HL-60 (cell line): ENCODE measurements at regions not wholly inside any gene's neighbourhood (a gene's known extent, or its start where the extent isn't known, plus 50 kb on each side); places are given as distances from the start of the nearest gene placed in this dataset.

Experiments
- DNase-seq, 2 experiments: peaks; one replicate each; pipeline ENCODE4 v3.0.0-alpha.2; 2010 to 2020; ENCODE audit warnings: low read depth in 1 of 2, low spot score in 1 of 2
- H3K27ac ChIP-seq: fragments of 250-450 bp; sonication (Bioruptor Pico); replicated peaks from 2 replicates; pipeline ENCODE4 v1.5.1; 2020; ENCODE audit warnings: mild to moderate bottlenecking, moderate library complexity
- H3K27me3 ChIP-seq: fragments of 250-450 bp; sonication (Bioruptor Pico); 2 replicates; pipeline ENCODE4 v1.5.1; 2021; ENCODE audit warnings: mild to moderate bottlenecking, moderate library complexity; ENCODE audit not compliant: insufficient read depth, poor library complexity, severe bottlenecking
- H3K4me3 ChIP-seq: replicated peaks from 2 replicates; pipeline ENCODE4 v1.5.1; 2011; ENCODE audit warnings: mild to moderate bottlenecking, control low read depth, low read length; ENCODE audit not compliant: insufficient read depth
- GABPA ChIP-seq: IDR thresholded peaks from 2 replicates; pipeline ENCODE4 v1.6.1; 2012; ENCODE audit warnings: low read depth
- POLR2AphosphoS5 ChIP-seq: IDR thresholded peaks from 2 replicates; pipeline ENCODE4 v1.6.1; 2012; ENCODE audit warnings: low read depth
- SPI1 ChIP-seq: IDR thresholded peaks from 2 replicates; pipeline ENCODE4 v1.6.1; 2012; ENCODE audit warnings: low read depth, mild to moderate bottlenecking, borderline replicate concordance
- TF ChIP-seq, protein P1 (sequence below): IDR thresholded peaks from 2 replicates; pipeline ENCODE4 v1.6.1; 2012; ENCODE audit warnings: low read depth; ENCODE audit not compliant: insufficient replicate concordance
- TF ChIP-seq, protein P2 (sequence below): IDR thresholded peaks from one replicate; pipeline ENCODE4 v1.5.1; 2011; ENCODE audit warnings: low read length, control low read depth, inconsistent platforms; ENCODE audit not compliant: insufficient read depth

GRCh38 chr6:67567842-67568241 lies 1067.2 kb upstream of the ADGRB3 start:
- no peak for TF ChIP-seq POLR2AphosphoS5
- no peak for TF ChIP-seq GABPA
- TF ChIP-seq SPI1, result no peak
- TF ChIP-seq, protein P1, sequence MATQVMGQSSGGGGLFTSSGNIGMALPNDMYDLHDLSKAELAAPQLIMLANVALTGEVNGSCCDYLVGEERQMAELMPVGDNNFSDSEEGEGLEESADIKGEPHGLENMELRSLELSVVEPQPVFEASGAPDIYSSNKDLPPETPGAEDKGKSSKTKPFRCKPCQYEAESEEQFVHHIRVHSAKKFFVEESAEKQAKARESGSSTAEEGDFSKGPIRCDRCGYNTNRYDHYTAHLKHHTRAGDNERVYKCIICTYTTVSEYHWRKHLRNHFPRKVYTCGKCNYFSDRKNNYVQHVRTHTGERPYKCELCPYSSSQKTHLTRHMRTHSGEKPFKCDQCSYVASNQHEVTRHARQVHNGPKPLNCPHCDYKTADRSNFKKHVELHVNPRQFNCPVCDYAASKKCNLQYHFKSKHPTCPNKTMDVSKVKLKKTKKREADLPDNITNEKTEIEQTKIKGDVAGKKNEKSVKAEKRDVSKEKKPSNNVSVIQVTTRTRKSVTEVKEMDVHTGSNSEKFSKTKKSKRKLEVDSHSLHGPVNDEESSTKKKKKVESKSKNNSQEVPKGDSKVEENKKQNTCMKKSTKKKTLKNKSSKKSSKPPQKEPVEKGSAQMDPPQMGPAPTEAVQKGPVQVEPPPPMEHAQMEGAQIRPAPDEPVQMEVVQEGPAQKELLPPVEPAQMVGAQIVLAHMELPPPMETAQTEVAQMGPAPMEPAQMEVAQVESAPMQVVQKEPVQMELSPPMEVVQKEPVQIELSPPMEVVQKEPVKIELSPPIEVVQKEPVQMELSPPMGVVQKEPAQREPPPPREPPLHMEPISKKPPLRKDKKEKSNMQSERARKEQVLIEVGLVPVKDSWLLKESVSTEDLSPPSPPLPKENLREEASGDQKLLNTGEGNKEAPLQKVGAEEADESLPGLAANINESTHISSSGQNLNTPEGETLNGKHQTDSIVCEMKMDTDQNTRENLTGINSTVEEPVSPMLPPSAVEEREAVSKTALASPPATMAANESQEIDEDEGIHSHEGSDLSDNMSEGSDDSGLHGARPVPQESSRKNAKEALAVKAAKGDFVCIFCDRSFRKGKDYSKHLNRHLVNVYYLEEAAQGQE, result no peak
- TF ChIP-seq, protein P2, sequence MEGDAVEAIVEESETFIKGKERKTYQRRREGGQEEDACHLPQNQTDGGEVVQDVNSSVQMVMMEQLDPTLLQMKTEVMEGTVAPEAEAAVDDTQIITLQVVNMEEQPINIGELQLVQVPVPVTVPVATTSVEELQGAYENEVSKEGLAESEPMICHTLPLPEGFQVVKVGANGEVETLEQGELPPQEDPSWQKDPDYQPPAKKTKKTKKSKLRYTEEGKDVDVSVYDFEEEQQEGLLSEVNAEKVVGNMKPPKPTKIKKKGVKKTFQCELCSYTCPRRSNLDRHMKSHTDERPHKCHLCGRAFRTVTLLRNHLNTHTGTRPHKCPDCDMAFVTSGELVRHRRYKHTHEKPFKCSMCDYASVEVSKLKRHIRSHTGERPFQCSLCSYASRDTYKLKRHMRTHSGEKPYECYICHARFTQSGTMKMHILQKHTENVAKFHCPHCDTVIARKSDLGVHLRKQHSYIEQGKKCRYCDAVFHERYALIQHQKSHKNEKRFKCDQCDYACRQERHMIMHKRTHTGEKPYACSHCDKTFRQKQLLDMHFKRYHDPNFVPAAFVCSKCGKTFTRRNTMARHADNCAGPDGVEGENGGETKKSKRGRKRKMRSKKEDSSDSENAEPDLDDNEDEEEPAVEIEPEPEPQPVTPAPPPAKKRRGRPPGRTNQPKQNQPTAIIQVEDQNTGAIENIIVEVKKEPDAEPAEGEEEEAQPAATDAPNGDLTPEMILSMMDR, result no peak
- H3K4me3 ChIP-seq, result no peak overlapping the region
- no peaks in the 10 kb centered on the region for H3K27me3 ChIP-seq
- H3K27ac ChIP-seq, result no peak overlapping the region
- DNase-seq, result no peak

DNA sequence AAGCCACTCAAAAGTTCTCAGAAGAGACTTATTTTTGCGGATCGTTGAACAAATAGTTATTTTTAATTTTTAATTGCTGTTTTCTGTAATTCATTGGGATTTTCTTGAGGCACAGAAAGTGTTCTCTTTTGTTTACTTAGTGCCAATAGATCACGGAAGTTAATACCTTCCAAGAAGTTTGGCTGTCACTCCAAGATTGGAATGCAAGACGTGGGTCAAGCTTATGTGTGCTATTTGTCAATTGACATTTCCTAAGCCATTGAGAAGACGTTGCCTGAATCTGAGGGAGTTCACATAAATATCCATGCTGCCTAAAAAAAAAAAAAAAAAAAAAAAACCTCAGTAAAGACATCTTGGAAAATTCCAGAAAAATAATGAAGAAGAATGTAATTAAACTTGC lies 1071.4 kb upstream of the ADGRB3 start:
- Histone ChIP-seq H3K27me3 (no peaks in the 10 kb centered on the region), H3K4me3 (no peak overlapping the region), H3K27ac (no peak overlapping the region)
- DNase-seq, result no peak
- TF ChIP-seq POLR2AphosphoS5 (no peak), SPI1 (no peak), GABPA (no peak)
- TF ChIP-seq, protein P2, result no peak
- TF ChIP-seq, protein P1, result no peak

- no peak for DNase-seq
- Histone ChIP-seq H3K27ac (no peak overlapping the region), H3K4me3 (no peak overlapping the region), H3K27me3 (no peaks in the 10 kb centered on the region)
- TF ChIP-seq POLR2AphosphoS5, result no peak
- no peak for TF ChIP-seq SPI1
- no peak for TF ChIP-seq GABPA
- TF ChIP-seq, protein P2, result no peak
- TF ChIP-seq, protein P1, result no peak
Measured at GRCh38 chr6:67560068-67560467, 1075.0 kb upstream of the ADGRB3 start.
